ENCODE measurements at regions not wholly inside any gene's neighbourhood (a gene's known extent, or its start where the extent isn't known, plus 50 kb on each side); places are given as distances from the start of the nearest gene placed in this dataset.

DNA sequence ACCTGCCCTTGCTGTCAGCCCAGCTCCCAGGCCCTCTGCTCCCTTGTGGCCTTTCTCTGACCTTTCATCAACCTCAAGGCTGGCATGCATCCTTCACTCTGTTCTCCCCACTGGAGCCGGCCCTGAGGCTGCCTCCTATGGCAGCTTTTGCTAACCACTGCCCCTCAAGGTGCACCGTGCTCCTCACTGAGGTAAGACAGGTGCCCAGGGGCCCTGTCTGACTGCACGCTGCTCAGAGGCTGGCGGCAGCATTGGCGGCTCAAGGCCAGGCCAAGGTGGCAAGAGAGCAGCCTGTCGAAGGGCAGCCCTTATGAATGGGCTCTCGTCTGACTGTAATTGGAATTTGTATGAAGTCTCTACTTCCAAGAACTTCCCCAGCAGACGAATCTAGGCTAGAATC, 172.6 kb downstream of the ZNF248 start:
- no peak for DNase-seq

GRCh38 chr10:37682617-37683016, 174.8 kb downstream of the ZNF248 start:
- DNase-seq = no peak

DNA sequence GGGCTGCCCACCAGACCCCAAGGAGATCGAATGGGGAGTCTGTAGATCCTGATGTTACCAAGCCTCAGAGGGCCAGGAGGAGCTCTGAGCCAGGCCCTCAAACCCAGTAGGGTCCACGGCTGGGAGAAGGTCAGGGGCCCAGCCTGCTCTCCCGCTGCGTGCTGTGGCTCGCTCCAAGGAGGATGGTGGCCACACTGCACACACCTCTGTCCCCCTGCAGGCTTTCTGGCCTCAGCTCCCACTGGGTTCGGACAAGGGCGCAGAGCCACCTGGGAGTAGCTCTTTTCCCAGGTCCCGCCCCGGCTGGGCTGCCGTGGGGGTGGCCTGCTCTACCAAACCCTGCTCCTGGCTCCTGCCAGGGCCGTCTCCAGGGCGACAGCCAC, 175.8 kb downstream of the ZNF248 start:
- no peak for DNase-seq

GRCh38 chr10:37680716-37681616, 176.4 kb downstream of the ZNF248 start:
- DNase-seq = no peak

GRCh38 chr10:37680243-37680683, 177.1 kb downstream of the ZNF248 start:
- no peak for DNase-seq

GRCh38 chr10:37679465-37679864, 177.9 kb downstream of the ZNF248 start:
- DNase-seq = no peak

DNA sequence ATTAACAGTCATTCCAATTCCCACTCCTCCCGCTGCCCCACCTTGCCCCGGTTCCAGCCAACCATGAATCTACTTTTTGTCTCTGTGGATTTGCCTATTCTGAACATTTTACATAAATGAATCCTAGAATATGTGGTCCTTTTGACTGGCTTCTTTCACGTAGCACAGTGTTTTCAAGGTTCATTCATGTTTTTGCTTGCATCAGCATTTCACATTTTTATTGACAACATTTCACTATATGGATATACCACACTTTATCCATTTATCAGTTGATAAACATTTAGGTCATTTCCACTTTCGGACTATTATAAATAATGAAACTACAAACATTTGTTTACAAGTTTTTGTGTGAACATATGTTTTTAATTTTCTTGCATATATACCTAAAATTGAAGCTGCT, 182.0 kb downstream of the ZNF248 start:
- DNase-seq = no peak

DNA sequence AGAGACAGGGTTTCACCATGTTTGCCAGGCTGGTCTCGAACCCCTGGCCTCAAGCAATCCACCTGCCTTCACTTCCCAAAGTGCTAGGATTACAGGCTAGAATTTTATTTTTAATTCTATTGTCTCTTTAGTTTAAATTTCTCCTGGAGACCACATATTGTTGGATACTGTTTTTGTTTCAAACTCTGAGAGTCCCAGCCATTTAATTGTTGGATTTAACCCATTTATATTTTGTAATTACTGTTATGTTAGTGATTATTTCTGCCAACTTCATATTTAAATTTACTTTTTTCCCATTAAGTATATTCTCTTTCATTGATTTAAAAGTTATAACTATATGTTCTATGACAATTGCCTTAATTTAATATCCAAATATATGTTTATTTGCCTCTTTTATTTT, 185.6 kb downstream of the ZNF248 start:
- no peak for DNase-seq

- peak; percentile 44 for DNase-seq
Measured at GRCh38 chr10:37667736-37668135, 189.7 kb downstream of the ZNF248 start.

- DNase-seq = no peak
Measured at GRCh38 chr10:37654466-37654865, 202.9 kb downstream of the ZNF248 start.

- DNase-seq = no peak
Measured at GRCh38 chr10:37643187-37643586, 214.2 kb downstream of the ZNF248 start.

GRCh38 chr10:37640301-37640700, 217.1 kb downstream of the ZNF248 start:
- DNase-seq = no peak

- DNase-seq = no peak
Measured at GRCh38 chr10:37639200-37639599, 218.2 kb downstream of the ZNF248 start.

- no peak for DNase-seq
Measured at GRCh38 chr10:37638569-37638968, 218.8 kb downstream of the ZNF248 start.

DNA sequence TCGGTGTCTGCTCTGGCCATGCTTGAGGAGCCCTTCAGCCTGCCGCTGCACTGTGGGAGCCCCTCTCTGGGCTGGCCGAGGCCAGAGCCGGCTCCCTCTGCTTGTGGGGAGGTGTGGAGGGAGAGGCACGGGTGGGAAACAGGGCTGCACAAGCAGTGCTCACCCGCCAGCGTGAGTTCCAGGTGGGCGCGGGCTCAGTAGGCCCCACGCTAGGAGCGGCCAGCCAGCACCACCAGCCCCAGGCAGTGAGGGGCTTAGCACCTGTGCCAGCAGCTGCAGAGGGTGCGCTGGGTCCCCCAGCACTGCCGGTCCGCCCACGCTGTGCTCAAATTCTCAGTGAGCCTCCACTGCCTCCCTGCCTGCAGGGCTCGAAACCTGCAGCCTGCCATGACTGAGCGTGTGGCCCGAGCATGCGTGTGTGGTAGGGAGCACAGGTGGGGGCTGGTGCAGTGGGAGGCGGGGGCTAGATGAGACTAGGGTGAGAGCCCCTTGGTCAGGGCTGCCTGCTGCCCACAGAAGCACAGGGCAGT, 223.0 kb downstream of the ZNF248 start:
- no peak for DNase-seq

- DNase-seq = no peak
Measured at GRCh38 chr10:37632641-37633040, 224.8 kb downstream of the ZNF248 start.

GRCh38 chr10:37623506-37623905, 233.9 kb downstream of the ZNF248 start:
- DNase-seq = no peak

DNA sequence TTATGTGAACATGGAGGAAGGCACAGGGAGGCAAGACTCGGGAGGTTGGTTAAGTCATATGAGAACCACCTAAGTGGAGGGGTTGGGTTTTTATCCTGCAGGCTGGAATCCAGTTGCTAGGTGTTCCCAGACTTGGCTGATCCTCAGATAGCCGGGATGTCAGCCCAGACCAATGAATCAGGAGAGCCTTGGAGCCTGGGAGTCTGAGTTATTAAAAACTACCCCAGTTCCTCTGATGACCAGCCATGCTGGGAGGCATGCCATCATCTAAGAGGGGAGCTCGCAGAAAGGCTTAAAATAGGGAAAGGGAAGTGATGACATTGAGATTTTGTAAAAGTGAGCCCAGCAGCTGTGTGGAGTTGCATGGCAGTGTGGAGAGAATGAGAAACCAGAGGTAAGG, 238.1 kb downstream of the ZNF248 start:
- no peak for DNase-seq

DNA sequence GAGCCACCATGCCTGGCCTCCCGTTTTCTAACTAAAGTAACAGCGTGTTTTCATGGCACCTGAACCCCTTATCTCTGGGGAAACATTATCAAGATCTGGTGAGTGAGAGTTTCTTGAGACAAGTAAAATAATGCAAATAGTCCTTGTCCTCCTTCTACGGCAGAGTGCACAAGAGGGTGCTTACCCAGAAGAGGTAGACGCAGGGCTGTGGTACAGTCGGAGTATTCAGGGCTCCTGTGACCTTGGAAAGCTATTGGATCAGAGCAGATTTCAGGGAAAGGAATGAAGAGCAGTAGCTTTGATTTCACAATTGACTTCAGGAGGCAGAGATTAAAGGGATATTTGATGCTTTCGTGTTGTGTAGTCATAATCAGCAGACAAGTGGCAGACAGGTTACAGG, 269.1 kb downstream of the ZNF248 start:
- DNase-seq = no peak

DNA sequence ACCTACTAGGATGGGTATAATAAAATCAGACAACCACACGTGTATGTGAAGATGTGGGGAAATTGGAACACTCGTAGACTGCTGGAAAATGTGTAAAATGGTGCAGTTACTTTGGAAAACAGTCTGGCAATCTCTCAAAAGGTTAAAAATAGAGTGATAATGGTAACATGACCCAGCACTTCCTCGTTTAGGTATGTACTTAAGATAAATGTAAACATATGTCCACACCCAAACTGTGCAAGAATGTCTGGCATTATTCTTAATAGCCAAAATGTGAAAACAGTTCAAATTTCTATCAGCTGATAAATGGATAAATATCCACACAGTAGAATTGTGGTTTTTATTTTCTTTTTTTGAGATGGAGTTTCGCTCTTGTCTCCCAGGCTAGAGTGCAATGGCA, 272.8 kb downstream of the ZNF248 start:
- no peak for DNase-seq

- no peak for DNase-seq
Measured at GRCh38 chr10:37582237-37582636, 275.2 kb downstream of the ZNF248 start.

DNA sequence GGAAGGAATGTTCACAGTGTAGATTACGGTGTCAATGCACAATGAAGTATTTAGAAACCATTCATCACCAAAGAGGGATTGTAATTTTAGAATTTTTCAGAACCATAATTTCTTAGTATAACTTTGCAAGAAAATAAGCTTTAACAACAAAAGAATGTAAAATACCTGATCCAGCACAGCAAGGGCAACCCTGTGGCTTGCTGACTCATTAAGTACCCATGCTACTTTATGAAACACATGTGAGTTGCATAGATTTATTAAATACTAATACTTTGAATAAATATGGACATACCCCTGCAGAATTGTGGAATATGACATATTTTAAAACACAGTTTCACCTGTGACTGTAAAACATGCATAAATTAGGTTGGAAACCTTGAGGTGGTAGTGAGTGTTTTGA, 281.3 kb downstream of the ZNF248 start:
- DNase-seq = no peak

DNA sequence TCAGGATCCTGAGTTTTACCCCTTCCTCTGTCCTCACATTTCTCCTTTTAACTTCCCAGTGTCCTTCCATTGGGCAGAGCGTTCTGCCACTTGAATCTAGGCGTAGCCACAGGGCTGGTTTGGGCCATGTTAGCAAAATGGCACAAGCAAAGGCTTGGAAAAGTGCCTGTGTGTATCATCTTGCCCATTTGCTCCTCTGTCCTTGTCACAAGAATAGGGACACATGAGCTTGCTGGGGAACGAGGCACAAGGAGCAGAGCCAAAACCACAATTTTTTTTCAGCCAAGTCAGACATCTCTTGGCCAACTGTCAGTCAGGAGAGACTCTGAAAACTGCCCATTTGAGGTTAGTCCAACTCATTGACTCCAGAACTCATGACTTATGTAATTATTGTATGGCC, 285.2 kb downstream of the ZNF248 start:
- DNase-seq = peak; percentile 7

GRCh38 chr10:37566332-37566731, 291.1 kb downstream of the ZNF248 start:
- no peak for DNase-seq

DNA sequence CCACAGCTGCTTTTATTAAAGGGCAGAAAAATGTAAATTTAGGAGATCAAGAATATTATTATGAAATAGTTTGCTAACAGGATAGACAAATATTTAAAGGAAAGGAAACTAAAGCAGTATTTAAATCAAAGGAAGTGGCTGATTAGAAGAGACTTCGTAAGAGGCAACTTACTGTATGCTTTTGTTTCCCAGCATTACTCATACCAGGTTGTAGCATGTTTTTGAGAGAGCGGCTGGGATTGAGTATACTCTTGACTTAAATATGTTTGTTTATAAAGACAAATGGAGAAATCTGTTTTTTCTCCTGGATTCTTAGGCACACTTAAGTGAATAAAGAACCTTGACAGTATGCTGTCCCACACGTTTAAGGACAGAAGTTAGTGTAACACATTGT, 293.7 kb downstream of the ZNF248 start:
- no peak for DNase-seq

Measured in OCI-M1 (cell line).